AG04450 (cell line): ENCODE measurements at regions not wholly inside any gene's neighbourhood (a gene's known extent, or its start where the extent isn't known, plus 50 kb on each side); places are given as distances from the start of the nearest gene placed in this dataset.

ENCODE experiments used
- CTCF ChIA-PET: fragments of 300-600, 350-600 bp; formaldehyde crosslinking; extraction: SDS; loops from one replicate; lab custom pipeline; 2022; ENCODE audit warnings: antibody characterized with exemption, inconsistent platforms; lab: Charles Lee
- POLR2A ChIA-PET: fragments of 350-600 bp; formaldehyde crosslinking; extraction: SDS; loops from one replicate; lab custom pipeline; 2021; ENCODE audit warnings: antibody characterized with exemption, inconsistent platforms; lab: Yijun Ruan, JAX
- DNase-seq: peaks from one replicate; pipeline ENCODE4 v3.0.0-alpha.2; 2011; ENCODE audit warnings: low read depth, low spot score
- H3K27ac ChIP-seq: one replicate; pipeline ENCODE4 v1.5.1; 2012; ENCODE audit warnings: low read depth, low read length, control low read depth
- H3K27me3 ChIP-seq: one replicate; pipeline ENCODE4 v1.6.0; 2012; ENCODE audit warnings: low read length; ENCODE audit not compliant: control insufficient read depth, insufficient read depth
- H3K4me3 ChIP-seq: 2 replicates; pipeline ENCODE4 v1.5.1; 2011; ENCODE audit warnings: mild to moderate bottlenecking, low read depth, low read length, control low read depth
- H3K9me3 ChIP-seq: 2 replicates; pipeline ENCODE4 v1.5.1; 2012; ENCODE audit warnings: low read length; ENCODE audit not compliant: control insufficient read depth, insufficient read depth
- CTCF ChIP-seq: IDR thresholded peaks from 2 replicates; pipeline ENCODE4 v1.5.1; 2011; ENCODE audit warnings: low read depth, low read length, control low read depth, inconsistent platforms

DNA sequence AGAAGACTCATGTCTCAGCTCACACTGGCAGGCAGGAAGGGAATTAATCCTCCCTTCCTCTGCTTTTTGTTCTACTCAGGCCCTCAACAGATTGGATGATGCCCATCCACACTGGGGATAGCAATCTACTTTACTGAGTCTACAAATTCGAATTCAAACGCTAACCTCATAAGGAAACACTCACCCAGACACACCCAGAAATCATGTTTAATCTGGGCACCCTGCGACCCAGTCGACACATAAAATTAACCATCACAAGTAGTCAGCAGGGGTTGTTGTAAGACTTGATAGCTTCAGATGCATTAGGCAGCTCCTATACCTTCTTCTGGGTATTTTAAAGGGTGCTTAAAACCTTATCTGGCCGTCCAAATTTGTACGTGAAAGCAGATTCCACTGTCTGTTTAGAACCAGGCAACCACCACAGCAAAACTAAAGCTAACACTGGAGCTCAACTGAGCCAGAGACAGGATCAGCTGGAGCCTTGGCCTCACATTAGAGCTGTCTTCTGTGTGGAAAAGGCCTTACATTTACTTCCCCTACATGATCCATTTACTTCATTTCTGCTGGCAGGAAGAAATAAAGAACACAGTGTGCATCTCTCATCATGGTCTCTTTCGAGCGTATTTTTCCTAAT is 407.3 kb upstream of the PPP2R3A start:
- Histone ChIP-seq H3K27ac (no peak overlapping the region), H3K9me3 (no peaks in the 10 kb centered on the region), H3K4me3 (no peak overlapping the region), H3K27me3 (no peaks in the 10 kb centered on the region)
- ChIA-PET CTCF (no interaction called here), POLR2A (no interaction called here)
- TF ChIP-seq CTCF = no peak
- DNase-seq = no peak

DNA sequence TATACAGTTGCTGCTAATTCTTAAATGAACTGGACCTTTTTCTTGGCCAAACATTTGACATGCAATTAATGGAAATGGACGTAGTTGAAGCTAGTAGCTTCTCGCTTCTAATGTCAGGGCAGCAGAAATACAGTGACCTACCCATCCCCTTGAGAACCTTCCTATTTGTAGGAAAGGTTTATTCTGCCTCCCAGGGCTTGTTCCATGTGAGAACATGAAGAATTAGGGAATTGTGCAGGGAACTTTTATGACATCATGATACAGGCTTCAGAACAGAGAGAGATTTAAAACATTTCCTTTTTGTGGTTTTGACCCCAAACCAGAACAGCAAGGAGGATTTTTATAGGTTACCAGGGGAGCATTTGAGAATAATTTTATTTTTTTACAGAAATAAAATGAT is 406.6 kb upstream of the PPP2R3A start:
- TF ChIP-seq CTCF = no peak

DNA sequence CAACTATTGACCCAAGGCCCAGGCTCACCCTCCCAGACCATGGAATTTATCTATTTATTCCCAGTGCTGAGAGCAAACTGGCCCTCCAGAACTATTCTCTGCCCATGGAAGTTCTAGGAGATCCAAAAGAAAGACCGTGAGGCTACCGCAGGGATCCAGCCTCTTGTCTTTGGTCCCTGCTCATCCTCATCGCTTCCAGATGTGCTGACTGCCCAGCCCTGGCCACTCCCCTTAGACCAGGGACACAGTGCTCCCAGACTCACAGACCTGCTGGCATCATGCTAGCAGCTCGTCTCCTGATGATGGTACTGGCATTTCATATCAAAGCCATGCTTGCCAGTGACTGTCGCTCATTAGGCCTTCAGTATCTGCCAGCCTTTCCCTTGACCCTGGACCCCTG is 405.7 kb upstream of the PPP2R3A start:
- TF ChIP-seq CTCF = no peak
- no peaks in the 10 kb centered on the region for H3K27me3 ChIP-seq
- no peaks in the 10 kb centered on the region for H3K9me3 ChIP-seq
- POLR2A ChIA-PET = no interaction called here
- H3K4me3 ChIP-seq = no peak overlapping the region
- no peak overlapping the region for H3K27ac ChIP-seq
- CTCF ChIA-PET = no interaction called here
- no peak for DNase-seq

More for the DNA sequence above, 406.6 kb upstream of the PPP2R3A start:
- H3K9me3 ChIP-seq = no peaks in the 10 kb centered on the region
- H3K4me3 ChIP-seq = no peak overlapping the region
- no peak overlapping the region for H3K27ac ChIP-seq
- no peak for DNase-seq
- H3K27me3 ChIP-seq = no peaks in the 10 kb centered on the region
- ChIA-PET POLR2A (no interaction called here), CTCF (no interaction called here)

GRCh38 chr3:135560847-135561246 is 404.7 kb upstream of the PPP2R3A start:
- TF ChIP-seq CTCF = no peak
- ChIA-PET CTCF (no interaction called here), POLR2A (no interaction called here)
- Histone ChIP-seq H3K4me3 (no peak overlapping the region), H3K27ac (no peak overlapping the region), H3K27me3 (no peaks in the 10 kb centered on the region), H3K9me3 (no peaks in the 10 kb centered on the region)
- no peak for DNase-seq

GRCh38 chr3:135564696-135565095 is 400.8 kb upstream of the PPP2R3A start:
- Histone ChIP-seq H3K4me3 (no peak overlapping the region), H3K9me3 (no peaks in the 10 kb centered on the region), H3K27ac (no peak overlapping the region), H3K27me3 (no peaks in the 10 kb centered on the region)
- no peak for TF ChIP-seq CTCF
- CTCF ChIA-PET = no interaction called here
- POLR2A ChIA-PET = no interaction called here
- no peak for DNase-seq
